HG03460 (cell line): ENCODE measurements at regions not wholly inside any gene's neighbourhood (a gene's known extent, or its start where the extent isn't known, plus 50 kb on each side); places are given as distances from the start of the nearest gene placed in this dataset.

Experiments used
- ATAC-seq: cut with Tn5 transposase; IDR thresholded peaks from one replicate; pipeline ENCODE4 v1.9.1; 2021; ENCODE audit not compliant: unreplicated experiment

GRCh38 chr20:39150501-39150900 lies 188.4 kb downstream of the DHX35 start:
- ATAC-seq: no peak

GRCh38 chr20:39146394-39146793 lies 184.2 kb downstream of the DHX35 start:
- ATAC-seq: no peak

- no peak for ATAC-seq
Measured at GRCh38 chr20:39145921-39146320, 183.8 kb downstream of the DHX35 start.

- ATAC-seq: no peak
Measured at GRCh38 chr20:39144757-39145156, 182.6 kb downstream of the DHX35 start.

GRCh38 chr20:39142407-39143096 lies 180.4 kb downstream of the DHX35 start:
- no peak for ATAC-seq

GRCh38 chr20:39137299-39137698 lies 175.2 kb downstream of the DHX35 start:
- ATAC-seq: no peak

GRCh38 chr20:39136798-39137197 lies 174.7 kb downstream of the DHX35 start:
- no peak for ATAC-seq

GRCh38 chr20:39135885-39136544 lies 173.9 kb downstream of the DHX35 start:
- no peak for ATAC-seq

GRCh38 chr20:39133201-39133600 lies 171.1 kb downstream of the DHX35 start:
- ATAC-seq: no peak

GRCh38 chr20:39132511-39132910 lies 170.4 kb downstream of the DHX35 start:
- ATAC-seq: no peak

- no peak for ATAC-seq
Measured at GRCh38 chr20:39132093-39132492, 169.9 kb downstream of the DHX35 start.

- no peak for ATAC-seq
Measured at GRCh38 chr20:39130627-39131026, 168.5 kb downstream of the DHX35 start.

- no peak for ATAC-seq
Measured at GRCh38 chr20:39129523-39129922, 167.4 kb downstream of the DHX35 start.

- no peak for ATAC-seq
Measured at GRCh38 chr20:39124064-39124463, 161.9 kb downstream of the DHX35 start.

GRCh38 chr20:39123185-39123557 lies 161.0 kb downstream of the DHX35 start:
- no peak for ATAC-seq

- no peak for ATAC-seq
Measured at GRCh38 chr20:39117491-39117890, 155.3 kb downstream of the DHX35 start.

GRCh38 chr20:39116020-39116419 lies 153.9 kb downstream of the DHX35 start:
- ATAC-seq: no peak

GRCh38 chr20:39112178-39112743 lies 150.1 kb downstream of the DHX35 start:
- ATAC-seq: no peak

- no peak for ATAC-seq
Measured at GRCh38 chr20:39111359-39112177, 149.4 kb downstream of the DHX35 start.

GRCh38 chr20:39110819-39111136 lies 148.6 kb downstream of the DHX35 start:
- no peak for ATAC-seq

GRCh38 chr20:39109933-39110818 lies 148.0 kb downstream of the DHX35 start:
- no peak for ATAC-seq
